ENCODE measurements at regions not wholly inside any gene's neighbourhood (a gene's known extent, or its start where the extent isn't known, plus 50 kb on each side); places are given as distances from the start of the nearest gene placed in this dataset.

DNA sequence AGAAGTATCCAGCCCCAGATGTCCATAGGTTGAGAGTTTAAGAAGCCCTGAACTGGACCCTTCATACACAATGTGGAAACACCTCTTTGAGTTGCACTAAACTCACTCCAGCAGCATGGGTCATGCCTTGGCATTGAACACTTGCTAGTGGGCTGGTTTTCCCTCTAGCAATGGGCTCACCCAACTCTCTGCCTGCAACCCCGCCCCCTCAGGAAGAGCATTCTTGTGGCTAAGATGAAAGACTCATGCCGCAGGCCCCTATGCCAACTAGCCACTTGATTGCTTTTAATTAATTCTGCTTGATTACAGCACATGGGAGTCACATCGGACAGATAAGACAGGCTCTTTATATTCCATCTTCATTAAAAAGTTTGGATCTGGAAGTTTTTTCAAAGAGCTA, 136.5 kb upstream of the GJB5 start:
- DNase-seq, result no peak

DNA sequence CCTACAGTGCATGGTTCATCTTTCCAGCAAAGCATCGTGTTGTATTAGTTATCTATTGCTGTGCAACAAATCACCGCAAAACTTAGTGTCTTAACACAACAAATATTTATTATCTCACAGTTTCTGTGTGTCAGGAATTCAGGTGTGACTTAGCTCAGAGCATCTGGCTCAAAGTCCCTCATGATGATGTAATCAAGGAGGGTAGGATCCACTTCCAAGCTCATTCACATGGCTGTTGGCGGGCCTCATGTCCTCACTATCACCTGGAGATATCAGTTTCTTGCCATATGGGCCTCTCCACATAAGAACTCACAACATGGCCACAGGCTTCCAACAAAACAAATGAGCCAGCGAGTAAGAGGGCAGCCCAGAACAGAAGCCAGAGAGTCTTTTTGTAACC, 135.6 kb upstream of the GJB5 start:
- DNase-seq, result no peak

DNA sequence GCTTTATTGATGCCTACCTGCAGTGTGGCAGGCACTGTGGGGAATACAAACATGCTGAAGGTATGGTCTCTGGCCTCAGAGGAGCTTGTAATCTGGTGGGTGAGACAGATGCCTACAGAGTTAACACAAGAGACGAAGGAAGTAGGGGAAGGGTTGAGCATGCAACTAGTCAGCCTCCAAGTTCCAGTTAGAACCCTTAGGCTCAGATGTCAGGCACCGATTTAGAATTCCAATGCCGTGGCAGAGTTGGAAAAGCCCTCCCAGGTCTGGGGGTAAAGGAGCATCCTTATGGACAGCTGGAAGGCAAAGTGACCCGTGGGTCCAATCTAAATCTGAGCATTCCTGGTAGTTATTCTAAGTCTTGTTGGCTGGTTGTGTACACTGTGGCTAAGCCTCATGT, 132.9 kb upstream of the GJB5 start:
- no peak for DNase-seq

DNA sequence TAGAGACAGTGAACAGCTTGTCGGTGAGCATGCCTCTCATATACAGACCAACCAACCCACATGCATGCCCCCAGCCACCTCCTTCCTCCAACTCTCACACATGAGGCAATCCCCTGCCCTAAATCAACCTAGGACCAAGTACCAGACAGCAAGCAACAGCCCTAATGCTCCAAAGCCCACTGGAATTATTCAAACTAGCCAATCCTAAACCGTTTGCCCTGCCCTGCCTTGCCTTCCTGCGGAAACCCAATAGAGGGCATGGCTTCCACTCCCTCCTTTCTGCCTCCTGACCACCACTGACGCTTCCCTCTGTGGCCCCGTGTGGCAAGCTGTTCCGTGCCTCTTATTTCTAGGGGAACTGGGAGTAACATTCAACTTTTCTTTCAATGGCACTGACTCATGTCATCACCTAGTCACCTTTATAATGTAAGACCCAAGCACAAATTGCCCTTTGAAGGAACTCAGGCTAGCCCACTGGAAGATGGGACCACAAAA, 129.3 kb upstream of the GJB5 start:
- no peak for DNase-seq

DNA sequence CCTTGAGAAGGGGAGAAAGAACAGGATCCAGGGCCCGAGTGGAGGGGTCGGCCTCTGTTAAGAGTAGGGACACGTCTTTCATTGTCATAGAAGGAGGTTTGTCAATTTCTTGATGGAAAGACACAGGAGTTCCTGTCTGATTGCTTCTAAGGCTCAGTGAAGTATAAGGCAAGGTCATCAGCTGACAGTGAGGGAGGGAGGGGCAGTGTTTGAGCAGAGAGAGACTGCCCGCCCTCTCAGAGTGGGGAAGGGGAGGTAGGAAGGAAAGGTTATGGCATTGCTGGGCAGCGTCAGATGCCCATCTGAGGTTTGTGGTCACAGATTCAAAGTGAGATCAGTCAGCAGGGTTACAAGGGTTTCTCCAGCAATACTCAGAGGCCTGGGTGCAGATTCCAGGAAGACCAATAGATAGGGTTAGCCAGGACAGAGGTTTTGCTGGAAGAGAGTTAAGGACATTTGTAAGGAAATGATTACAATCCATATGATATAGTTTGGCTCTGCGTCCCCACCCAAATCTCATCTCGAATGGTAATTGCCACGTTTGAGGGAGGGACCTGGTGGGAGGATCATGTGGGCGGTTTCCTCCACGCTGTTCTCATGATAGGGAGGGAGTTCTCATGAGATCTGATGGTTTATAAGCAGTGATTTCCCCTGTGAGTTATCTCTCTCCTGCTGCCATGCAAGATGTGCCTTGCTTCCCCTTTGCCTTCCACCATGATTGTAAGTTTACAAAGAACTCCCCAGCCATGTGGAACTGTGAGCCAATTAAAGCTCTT, 127.2 kb upstream of the GJB5 start:
- DNase-seq, result no peak

DNA sequence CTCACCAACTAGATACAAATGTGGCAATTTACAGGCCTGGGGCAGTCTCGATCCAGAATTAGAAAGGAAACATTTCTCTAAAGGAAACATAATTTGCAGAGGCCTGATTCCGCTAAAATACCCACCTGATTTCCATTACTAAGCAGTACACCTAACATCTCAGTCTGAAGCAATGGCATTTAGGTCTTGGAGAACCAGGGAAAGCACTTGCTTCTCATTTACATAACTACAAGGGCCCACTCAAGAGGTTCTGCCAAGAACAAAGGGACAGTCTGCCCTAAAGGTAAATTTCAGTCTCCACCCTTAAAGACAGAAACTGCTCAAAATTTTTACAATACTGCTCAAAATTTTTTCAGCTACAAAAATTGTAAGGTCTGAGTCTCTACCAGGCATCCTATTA, 123.7 kb upstream of the GJB5 start:
- DNase-seq, result no peak

DNA sequence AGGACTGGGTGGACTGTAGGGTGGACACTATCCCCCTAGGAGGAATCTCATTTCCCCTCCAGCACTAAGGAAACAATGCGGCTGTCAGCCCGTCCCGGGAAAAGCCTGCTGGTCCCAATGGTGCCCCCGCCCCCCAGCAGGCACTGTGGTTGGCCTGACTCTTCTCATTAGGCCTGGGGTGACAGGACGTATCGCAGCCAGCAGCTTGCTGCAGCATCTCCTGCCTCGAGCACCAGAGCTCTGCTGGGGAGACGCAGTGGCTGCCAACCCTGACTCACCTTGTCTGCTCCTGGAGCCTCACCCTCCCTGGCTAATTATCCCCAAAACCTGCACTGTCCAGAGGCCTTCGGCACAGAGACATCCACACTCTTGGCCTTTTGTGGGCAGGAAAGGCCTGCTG, 115.1 kb upstream of the GJB5 start:
- DNase-seq, result no peak

DNA sequence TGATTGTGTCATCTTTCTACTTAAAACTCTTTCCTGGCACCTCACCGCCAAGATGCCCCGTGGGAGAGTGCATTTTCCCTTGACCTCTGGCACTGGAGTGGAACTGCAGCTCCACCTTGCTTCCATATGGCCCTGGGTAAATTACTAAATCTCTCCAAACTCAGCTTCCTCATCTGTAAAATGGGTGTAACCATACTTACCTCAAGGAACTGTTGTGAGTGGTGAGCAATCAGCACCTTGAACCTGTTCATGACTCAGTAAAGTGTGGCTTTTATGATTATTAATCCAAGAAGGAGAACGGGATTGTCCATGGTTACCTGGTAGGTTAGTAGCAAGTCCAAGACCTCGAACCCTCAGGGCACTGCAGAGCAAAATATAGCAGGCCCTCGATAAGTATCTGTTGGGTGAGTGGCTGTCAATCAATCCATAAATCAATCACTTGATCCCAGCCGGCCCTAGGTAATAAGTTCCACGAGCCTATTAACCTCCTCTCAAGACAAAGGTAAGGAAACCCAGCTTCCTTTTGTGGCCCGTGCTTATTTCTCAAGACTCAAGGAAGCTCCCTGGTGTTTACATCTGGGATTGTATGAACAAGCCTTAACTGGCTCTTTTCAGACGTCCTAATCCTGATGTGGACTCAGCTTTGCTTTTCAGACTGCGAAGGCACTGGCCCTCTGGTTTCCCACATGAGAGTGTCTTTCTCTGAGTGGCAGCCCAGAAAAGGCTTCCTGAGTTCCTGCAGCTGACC, 114.0 kb upstream of the GJB5 start:
- DNase-seq, result no peak

DNA sequence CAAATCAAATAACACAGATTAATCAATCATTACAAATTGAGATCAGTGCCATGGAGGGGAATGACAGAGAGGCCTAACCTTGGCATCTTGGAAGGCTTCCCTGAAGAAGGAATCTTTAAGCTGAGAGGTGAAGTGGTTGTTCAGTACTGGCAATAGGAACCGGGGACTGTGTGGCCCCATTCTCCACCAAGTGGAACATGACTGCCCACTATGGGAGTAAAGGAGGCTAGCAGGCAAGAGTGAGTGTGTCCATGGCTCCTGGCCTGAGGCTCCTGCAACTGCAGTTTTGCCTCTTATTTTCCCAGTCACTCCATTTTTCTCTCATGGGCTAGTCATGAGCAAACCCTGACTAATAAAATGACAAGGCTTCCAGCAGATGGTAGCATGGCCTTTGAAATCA, 112.2 kb upstream of the GJB5 start:
- DNase-seq, result no peak

DNA sequence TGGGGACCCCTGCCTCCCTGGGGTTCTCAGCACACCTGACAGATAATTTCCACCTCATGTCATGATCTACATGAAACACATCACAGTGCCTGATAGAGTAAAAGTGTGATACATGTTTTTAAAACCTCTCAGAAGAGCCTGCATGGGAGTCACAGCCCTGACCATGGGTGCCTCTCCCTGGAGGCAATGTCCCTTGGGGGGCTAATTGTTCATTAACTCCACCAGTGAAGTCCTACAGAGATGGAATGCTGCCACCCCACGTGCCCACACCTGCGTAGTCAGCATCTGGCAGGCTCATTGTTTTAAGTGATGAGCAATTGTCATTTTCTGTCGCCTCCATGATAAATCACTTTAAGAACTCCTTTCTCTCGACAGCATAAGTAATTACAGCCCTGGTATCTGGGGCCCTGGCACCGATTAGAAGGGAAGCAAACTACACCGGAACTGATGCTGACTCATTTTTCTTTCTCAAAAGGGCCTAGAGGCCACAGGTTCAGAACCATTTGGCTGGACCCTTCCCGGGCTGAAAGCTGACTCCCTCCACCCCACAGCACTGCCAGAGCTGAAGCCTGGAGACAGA, 109.6 kb upstream of the GJB5 start:
- DNase-seq, result no peak

DNA sequence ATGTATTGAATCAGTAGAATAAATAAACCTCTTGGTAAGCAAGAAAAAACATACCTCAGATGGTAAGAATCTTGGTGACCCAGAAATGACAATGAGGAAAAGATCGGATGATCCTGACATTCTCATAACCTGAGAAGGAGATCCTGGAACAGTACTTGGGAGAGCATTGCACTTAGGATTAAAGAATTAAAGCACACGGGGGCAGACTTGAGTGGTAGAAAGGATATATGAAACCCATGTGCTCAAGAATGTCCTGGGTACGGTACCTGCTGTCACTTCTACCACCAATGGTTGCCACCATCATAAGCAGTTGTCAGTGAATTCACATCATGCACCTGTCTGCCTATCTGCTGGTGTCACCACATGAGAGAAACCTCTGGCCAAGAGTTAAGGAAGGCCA, 108.9 kb upstream of the GJB5 start:
- no peak for DNase-seq

DNA sequence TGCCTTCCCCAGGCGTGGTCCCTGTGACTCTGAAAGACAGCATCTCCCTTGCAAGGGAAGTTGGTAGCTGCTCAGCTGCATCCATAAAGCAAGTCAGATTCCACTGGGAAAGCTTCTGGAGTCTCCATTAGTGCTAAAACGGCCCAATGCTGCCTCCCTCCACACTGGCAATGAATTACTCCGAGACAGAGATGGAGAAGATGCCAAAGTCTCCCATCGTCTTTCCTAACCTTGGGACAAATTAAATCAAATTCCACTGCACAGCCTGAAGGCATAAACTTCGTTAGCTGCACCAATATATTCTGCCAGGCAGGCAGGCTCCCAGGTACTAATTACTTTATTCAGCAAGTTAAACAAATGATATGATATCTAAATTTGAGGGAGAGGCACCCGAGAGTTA, 106.3 kb upstream of the GJB5 start:
- no peak for DNase-seq

DNA sequence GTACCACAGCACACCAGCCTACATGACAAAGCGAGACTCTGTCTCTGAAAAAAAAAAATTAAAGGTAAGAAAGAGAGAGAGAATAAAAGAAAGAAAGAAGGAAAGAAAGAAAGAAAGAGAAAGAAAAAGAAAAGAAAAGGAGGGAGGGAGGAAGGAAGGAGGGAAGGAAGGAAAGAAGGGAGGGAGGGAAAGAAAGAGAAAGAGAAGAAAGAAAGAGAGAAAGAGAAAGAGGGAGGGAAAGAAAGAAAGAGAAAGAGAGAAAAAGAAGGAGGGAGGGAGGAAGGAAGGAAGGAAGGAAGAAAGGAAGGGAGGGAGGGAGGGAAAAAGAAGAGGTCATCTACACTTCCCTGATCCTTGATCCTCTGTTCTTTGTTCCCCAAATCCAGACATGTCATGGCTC, 104.8 kb upstream of the GJB5 start:
- no peak for DNase-seq

DNA sequence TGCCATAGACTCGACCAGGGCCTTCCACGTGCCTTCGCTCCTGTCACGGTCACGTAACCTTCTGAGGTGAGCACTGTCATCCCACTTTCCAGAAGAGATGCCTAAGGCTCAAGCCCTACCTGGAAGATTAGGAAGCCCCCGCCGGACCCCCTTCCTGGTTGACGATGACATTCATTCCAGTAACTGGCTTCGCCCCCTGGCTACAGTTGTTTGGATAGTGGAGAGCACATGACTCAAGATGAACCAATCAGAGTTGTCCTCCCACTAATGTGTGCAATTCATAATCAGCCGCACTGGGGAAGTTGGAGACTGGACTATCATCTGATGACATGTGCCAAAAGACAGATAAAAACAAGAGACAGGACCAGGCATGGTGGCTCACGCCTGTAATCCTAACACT, 104.0 kb upstream of the GJB5 start:
- no peak for DNase-seq

DNA sequence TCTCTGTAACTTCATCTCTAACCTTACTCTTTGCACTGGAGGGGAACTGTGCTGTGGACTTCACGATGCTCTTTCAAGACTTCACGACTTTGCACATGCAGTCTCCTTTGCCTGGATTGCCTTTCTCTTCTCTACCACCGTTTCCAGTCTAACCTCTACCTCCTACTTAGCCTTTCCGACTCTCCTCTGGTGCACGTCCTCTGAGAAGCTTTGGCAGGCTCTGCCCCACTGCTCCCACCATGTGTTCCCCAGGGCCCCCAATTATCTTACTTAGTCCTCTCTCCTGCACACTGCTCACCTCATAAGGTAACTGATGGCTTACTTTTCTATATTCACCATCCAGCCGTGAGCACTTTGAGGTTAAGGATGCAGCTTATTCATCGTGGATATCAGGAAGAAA, 101.7 kb upstream of the GJB5 start:
- DNase-seq, result no peak

DNA sequence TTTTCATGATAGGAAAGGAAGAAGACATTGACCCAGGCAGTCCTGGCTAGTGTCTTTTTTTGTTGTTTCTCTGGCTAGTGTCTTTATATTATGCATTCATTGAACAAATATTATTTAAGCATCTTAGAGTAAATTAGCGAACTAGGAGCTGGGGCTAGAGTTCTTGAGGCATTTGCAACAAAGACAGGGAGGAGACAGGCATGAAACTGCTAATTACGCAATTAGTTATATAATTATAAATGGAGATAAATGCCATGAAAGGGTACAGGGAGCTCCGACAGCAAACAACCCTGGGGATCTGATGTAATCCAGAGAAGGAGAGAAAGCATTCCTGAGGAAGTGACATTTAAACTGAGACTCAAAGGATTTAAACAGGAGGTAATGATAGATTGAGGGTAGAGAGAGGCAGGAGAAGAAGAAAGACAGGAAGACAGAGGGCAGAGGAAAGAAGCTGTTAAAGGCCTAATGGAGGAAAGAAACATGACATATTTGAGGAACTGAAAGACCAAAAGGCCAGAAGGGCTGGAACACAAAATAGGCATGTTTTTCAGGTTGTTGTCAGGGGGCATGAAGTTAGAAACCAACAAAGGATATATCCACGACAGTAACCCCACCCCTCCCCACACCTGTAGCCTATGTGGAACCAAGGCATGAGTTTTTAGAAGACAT, 99.5 kb upstream of the GJB5 start:
- no peak for DNase-seq

DNA sequence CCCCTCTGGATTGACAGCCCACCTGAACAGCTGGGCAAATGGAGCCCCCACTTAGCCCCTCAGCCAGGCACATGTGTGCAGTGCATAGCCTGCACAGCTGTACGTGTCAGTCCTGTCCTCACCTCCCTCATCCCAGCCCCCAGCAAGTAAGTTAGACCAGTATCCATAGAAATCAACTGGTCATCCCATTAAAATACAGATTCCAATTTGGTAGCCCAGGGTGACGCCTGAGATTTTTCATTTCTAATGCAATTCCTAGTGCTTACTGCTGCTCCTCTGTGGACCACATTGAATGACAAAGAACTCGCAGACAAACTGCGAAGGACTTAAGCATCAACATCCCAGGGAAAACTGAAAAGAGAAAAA, 99.0 kb upstream of the GJB5 start:
- DNase-seq, result no peak

DNA sequence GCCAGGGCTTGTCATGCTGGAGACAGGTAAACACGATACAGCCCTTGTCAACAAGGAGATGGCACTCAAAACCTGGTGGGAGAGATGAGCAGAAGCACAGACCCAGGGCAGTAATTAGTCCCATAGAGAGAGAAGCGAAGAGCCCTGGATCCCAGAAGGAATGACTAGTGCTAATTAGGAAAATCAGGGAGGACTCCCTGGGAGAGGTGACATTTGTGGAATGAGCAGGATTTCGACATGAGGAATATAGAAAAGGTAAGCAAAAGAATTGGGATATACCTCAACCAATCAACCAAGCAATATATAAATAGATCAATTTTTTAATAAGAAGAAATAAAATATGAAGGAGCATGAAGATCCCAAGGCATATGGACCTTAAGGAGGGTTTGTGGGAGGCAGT, 98.5 kb upstream of the GJB5 start:
- no peak for DNase-seq

DNA sequence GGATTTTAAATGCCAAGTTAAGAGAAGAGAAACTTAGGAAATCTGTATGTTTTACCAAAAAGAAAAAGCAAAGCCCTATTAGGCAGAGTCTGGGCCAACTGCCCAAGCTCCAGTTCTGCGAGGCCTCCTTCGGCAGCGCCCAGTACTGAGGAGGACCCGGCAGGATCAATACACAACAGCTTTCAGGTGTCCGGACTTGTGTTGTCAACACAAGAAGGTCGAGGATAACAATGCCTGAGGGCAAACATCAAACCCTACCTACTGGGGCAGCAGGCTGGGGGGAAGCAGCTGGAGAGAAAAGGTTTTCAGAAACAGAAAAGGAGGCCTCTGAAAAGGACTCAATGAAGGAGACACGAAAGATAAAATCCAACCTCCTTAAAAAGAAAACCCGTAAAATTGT, 98.1 kb upstream of the GJB5 start:
- DNase-seq, result no peak

DNA sequence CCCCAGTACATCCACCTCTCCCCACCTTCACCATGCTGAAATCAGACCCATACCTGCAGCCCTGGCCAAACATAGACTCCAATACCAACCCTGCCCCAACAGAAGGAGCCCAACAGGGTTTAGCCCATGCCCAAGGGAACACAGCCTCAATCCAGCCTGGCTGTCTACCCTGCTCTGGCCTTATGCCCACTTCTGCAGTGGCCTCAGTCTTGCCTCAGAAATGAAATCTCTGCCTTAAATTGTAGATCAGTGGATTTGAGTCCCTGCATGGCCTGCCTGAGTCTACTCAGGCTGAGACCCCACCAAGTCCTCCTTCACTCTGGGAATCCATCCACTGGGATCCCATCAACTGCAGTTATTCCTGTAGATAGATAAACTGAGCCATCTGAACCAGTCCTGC, 97.6 kb upstream of the GJB5 start:
- no peak for DNase-seq

DNA sequence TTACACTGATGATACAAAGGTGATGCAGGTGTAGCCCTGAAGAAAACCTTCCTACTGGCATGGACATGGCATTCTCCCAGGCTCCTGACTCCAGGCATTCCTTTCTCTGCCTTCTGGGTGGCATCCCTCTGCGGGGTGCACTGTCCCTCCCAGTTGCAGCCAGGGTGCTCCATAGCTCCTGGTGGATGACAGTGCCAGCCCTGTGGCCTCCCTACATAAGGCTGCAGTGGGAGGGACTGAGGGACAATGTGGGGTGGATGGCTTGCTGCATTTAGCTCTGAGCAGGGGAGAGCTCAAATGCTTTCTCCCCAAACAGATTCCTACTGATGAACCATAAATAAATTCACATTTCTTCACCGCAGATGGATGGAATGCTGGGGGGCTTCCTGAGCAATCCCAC, 97.0 kb upstream of the GJB5 start:
- DNase-seq, result no peak

DNA sequence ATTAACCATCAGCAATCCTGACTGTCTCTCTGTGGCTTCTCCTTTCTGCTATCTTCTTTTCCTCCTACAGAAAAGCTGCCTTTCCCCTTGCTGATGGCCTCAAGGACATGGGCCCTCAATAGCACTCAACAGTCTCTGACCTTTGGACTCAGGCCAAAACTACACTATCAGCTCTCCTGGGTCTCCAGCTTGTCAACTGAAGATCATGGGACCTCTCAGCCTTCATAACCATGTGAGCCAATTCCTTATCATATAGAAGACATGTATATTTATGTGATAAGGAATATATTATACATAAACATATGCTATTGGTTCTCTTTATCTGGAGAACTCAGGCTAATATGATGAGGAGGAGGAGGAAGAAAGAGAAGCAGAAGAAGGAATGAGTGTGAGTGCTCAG, 91.8 kb upstream of the GJB5 start:
- DNase-seq, result no peak

DNA sequence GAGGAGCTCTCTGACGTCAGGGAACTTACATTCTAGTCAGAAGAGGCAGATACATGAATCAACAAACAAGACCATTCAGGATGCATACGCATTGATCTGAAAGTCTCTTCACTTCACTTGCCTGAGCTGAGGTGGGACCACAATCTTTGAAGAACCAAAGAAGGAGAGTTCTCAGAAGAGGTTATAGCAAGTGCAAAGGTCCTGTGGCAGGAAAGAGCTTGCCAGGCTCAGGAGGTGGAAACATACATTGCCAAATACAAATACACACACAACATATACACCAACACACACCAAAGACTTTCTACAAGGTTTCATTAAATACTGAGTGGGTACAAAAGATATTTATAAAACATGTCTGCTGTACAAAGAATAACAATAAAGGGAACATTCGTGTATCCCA, 86.8 kb upstream of the GJB5 start:
- no peak for DNase-seq

DNA sequence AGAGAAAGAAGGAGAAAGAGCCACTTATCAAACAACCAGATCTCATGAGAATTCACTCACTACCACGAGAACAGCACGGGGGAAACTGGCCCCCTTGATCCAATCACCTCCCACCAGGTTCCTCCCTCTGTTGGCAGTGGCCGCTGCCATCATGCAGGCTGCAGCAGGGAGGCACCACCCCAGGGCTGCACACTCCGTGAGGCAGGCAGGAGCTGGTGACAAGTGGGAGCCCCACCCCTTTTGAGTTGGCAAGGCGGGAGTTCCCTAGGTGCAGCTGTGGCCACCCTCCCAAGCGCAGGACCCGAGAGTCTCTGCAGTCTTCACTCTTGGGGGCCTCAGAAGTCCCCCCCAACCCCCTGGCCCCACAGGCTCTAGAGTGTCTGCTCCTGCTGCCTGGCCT, 83.9 kb upstream of the GJB5 start:
- DNase-seq, result no peak

Data from NCI-H146 (cell line).